C4-2B (cell line): ENCODE measurements at regions not wholly inside any gene's neighbourhood (a gene's known extent, or its start where the extent isn't known, plus 50 kb on each side); places are given as distances from the start of the nearest gene placed in this dataset.
"Not testable (repeated sequence)": the region's sequence is repeated elsewhere in the genome, so short reads cannot be mapped to it uniquely, and the experiment has no call there.

Source experiments
- H3K27ac ChIP-seq: fragments of 450-650 bp; 2 replicates; pipeline ENCODE4 v1.5.1; 2017
- ZFX ChIP-seq: fragments of 450-650 bp; IDR thresholded peaks from 2 replicates; pipeline ENCODE4 v1.6.1; 2017
- TF ChIP-seq, protein P1 (sequence below): fragments of 450-650 bp; conservative IDR thresholded peaks from 2 replicates; pipeline ENCODE4 v1.5.1; 2017; ENCODE audit warnings: mild to moderate bottlenecking

DNA sequence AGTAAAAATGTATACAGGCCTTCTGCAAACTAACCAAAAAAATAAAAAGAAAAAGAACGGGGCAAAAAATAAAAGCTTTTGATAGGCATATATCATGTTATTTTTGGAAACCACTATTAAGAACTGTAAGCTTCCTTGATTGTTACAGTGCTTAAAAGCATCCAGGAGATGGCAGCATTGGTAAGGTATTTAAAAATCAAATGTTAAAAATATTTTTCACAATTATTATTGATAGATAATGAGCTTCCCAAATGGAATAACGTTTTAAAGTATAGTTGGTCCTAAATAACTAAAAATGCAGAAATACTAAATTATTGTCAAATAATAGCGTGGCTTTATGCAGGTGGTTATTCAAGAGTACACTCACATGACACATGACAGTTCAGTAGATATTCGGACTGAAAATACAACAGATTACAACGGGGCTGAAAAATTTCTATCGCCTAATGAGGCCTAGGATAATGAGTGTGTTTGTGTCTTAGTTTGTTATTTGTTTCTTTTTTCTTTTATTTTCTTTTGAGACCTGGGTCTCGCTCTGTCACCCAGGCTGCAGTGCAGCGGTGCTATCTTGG, 127.2 kb upstream of the ATF7IP start:
- TF ChIP-seq, protein P1, sequence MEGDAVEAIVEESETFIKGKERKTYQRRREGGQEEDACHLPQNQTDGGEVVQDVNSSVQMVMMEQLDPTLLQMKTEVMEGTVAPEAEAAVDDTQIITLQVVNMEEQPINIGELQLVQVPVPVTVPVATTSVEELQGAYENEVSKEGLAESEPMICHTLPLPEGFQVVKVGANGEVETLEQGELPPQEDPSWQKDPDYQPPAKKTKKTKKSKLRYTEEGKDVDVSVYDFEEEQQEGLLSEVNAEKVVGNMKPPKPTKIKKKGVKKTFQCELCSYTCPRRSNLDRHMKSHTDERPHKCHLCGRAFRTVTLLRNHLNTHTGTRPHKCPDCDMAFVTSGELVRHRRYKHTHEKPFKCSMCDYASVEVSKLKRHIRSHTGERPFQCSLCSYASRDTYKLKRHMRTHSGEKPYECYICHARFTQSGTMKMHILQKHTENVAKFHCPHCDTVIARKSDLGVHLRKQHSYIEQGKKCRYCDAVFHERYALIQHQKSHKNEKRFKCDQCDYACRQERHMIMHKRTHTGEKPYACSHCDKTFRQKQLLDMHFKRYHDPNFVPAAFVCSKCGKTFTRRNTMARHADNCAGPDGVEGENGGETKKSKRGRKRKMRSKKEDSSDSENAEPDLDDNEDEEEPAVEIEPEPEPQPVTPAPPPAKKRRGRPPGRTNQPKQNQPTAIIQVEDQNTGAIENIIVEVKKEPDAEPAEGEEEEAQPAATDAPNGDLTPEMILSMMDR, result peak; percentile 75
- no peak for TF ChIP-seq ZFX

DNA sequence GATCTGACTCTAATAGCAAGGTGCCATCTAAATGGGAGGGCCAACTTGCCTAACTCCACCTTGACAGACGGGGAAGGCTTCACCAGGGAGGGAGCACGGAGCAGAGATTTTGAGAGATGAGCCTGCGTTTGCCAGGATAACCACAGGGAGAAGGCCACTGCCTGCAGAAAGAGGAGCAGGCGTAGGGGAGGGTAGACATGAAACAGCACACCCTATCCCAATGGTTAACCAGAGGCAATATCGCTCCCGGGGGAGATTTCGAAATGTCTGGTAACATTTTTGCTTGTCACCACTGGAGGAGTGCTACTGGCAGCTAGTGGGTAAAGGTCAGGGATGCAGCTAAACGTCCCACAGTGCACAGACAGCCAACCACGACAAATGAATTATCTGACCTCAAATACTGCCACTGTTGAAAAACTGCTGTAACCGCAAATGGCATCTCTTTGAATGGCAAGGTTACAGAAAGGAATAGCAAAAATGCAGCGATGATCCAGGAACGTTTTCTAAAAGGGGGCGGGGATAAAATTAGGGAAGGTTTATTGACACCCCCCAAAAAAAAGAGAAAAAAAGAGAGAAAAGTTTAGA, 126.0 kb upstream of the ATF7IP start:
- no peak overlapping the region for H3K27ac ChIP-seq
- TF ChIP-seq, protein P1, result no peak
- TF ChIP-seq ZFX, result no peak

More for the DNA sequence above, 127.2 kb upstream of the ATF7IP start:
- H3K27ac ChIP-seq, result no peak overlapping the region

DNA sequence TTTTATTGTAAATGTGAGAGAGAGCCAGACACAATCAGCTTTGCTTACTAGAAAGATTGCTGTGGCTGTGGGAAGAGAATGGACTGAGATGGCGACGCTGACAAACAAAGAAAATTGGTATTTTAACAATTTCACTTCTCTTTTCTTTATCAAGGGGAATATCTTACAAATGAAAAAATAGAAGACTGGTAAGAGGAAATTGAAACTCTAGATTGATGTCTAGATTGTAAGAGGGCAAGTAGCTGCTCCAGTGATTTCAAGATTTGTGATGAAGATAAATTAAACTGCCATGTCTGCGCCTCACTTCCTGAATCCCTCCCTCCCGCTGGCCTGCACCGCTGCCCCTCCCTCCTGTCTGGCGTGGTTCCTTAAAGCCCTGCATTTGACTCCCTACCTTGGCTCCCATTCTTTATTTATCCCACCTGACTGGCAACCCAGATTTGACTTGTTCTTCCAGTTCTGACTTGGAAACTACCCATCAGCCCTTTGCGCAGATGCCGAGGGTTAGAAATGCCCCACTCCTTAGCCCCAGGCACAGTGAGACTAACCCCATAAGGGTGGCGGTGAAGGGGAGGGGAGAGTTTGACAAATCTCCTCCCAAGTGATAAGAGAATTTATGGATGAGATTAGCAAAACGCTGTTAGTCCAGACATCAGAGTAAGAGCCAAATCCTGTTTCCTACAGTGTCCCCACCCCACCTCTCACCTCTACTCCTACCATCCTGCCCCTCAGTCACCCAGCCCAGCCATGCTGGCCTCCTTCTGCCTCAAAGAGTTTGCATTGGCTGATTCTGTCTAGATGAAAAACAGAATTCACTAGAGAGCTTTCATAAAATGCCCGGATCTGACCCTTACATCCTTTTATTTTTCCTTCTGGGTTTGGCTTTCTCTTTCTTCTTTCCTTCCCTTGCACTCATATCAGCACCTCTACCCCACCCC, 125.3 kb upstream of the ATF7IP start:
- H3K27ac ChIP-seq, result peak overlapping the region; percentile 6; the same call in 1 of the 2 replicates
- TF ChIP-seq, protein P1, result no peak
- no peak for TF ChIP-seq ZFX

DNA sequence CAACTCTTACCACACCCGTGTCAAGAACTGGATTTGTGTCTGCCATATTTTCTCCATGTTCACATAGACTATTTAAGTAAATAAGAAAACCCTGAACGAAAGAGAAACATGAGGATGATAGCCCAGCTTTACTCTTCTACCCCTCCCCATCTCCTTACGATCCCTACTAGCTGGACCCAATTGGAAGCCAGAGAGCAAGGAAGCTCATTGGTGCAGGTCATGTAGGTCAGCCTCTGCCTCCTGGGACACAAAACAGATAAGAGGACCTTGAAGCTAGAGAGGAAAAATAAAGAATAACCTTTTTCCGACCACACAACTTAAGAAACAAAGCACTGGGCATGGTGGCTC, 124.6 kb upstream of the ATF7IP start:
- TF ChIP-seq, protein P1, result no peak
- no peak for TF ChIP-seq ZFX
- no peak overlapping the region for H3K27ac ChIP-seq

DNA sequence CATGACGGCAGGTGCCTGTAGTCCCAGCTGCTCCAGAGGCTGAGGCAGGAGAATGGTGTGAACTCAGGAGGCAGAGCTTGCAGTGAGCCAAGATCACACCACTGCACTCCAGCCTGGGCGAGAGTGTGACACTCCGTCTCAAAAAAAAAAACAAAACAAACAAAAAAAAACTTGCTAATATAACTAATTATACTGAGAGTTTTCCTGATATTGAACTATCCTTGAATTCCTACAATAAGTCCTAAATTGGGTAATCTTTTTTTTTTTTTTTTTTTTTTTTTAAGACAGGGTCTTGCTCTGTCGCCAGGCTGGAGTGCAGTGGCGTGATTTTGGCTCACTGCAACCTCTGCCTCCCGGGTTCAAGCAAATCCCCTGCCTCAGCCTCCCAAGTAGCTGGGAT, 122.7 kb upstream of the ATF7IP start:
- not testable (repeated sequence) for H3K27ac ChIP-seq

DNA sequence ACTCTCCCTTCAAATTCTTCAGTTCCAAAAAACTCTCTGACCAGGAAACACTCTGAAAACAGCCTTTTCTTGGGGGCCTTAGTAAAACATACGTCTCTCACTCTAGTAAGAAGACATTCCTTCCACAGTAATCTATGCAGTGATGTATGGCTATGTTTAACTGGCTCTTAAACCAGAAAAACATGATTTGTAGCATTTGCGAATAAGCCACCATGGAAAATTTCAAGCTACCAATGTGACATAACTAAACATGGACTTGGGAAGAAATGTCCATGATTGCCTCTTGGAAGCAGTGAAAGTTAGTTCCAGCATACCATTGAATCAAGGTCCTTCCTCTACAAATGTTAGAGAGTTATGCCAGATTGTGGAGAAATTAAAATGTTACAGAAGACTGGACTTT, 121.5 kb upstream of the ATF7IP start:
- no peak overlapping the region for H3K27ac ChIP-seq
- TF ChIP-seq, protein P1, result no peak
- TF ChIP-seq ZFX, result no peak

DNA sequence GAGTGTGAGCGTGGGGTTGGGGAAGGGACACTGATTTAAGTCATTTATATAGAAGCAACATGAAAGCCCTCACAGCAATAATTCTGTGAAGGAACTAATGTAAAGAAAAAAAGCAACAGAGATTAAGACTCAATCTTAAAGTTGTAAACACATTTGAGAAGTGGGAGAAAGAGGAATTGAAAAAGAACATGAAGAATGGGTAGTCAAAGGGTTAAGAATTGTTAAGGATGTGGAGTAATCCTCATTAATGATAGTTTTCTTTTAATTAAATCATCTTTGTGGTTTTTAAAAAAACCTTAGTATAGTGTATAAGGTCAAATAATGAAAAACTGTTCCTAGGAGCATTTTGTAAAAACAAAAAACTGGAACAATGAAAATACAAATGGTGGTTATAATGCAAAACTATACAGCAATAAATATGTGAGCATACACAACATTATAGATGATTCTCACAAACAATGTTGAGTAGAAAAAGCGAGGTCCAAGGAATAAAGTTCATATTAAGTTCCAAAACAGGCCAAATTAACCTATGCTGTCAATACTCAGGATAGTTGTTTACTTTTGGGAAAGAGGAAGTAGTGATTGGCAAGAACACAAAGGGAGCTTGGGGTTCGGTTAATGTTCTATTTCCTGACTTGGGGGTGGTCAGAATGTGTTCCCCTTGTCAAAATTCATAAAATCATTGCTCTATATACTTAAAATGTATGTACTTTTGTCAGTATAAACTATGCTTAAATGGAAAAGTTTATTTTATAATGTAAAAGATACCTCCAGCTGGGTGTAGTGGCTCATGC, 120.4 kb upstream of the ATF7IP start:
- TF ChIP-seq ZFX, result no peak
- TF ChIP-seq, protein P1, result no peak
- H3K27ac ChIP-seq, result no peak overlapping the region
